Liver (tissue), 7 donors: ENCODE measurements at regions not wholly inside any gene's neighbourhood (a gene's known extent, or its start where the extent isn't known, plus 50 kb on each side); places are given as distances from the start of the nearest gene placed in this dataset.
A peak's percentile ranks its signal among the peaks of the same experiment; 100 is the strongest.

ENCODE experiments used
- DNase-seq: peaks from one replicate; pipeline ENCODE4 v3.0.0-alpha.2; 2017; ENCODE audit warnings: low spot score
- H3K27ac ChIP-seq, 2 donors: one replicate each; pipeline ENCODE4 v1.7.0; 2013; ENCODE audit warnings: inconsistent platforms in 2 of 2, low read length in 2 of 2, control low read depth in 1 of 2, low read depth in 1 of 2, mild to moderate bottlenecking in 1 of 2
- H3K27me3 ChIP-seq, 4 donors: one replicate each; pipeline versions ENCODE4 v1.6.1 to v1.7.0; 2013; ENCODE audit warnings: low read length in 3 of 4, inconsistent platforms in 1 of 4, mild to moderate bottlenecking in 1 of 4, moderate library complexity in 1 of 4; ENCODE audit not compliant: control insufficient read depth in 4 of 4, insufficient read depth in 4 of 4
- H3K36me3 ChIP-seq, 4 donors: one replicate each; pipeline versions ENCODE4 v1.6.1 to v1.7.0; 2013; ENCODE audit warnings: low read length in 3 of 4, mild to moderate bottlenecking in 3 of 4, low read depth in 1 of 4, moderate library complexity in 1 of 4; ENCODE audit not compliant: control insufficient read depth in 4 of 4, insufficient read depth in 3 of 4
- H3K4me1 ChIP-seq, 4 donors: one replicate each; pipeline versions ENCODE4 v1.6.1 to v1.7.0; 2013; ENCODE audit warnings: low read length in 3 of 4, mild to moderate bottlenecking in 3 of 4, moderate library complexity in 1 of 4; ENCODE audit not compliant: control insufficient read depth in 4 of 4, insufficient read depth in 4 of 4
- H3K4me3 ChIP-seq, 3 donors: one replicate each; pipeline versions ENCODE4 v1.6.1 to v1.7.0; 2013; ENCODE audit warnings: low read length in 3 of 3, control low read depth in 1 of 3, low read depth in 1 of 3, mild to moderate bottlenecking in 1 of 3
- H3K9ac ChIP-seq, 2 donors: one replicate each; pipeline ENCODE4 v1.7.0; 2013; ENCODE audit warnings: low read length in 2 of 2, mild to moderate bottlenecking in 2 of 2, moderate library complexity in 2 of 2, control low read depth in 1 of 2, low read depth in 1 of 2
- H3K9me3 ChIP-seq, 4 donors: one replicate each; pipeline versions ENCODE4 v1.6.1 to v1.7.0; 2013; ENCODE audit warnings: low read length in 3 of 4; ENCODE audit not compliant: control insufficient read depth in 4 of 4
- ATF3 ChIP-seq: IDR thresholded peaks from 2 replicates; pipeline ENCODE4 v1.6.1; 2016; ENCODE audit warnings: antibody characterized with exemption
- CTCF ChIP-seq: fragments of 150-350 bp; IDR thresholded peaks from 2 replicates; pipeline ENCODE4 v1.5.1; 2017; ENCODE audit warnings: improper control_type of control experiment, low read depth, low read length; ENCODE audit not compliant: missing input control
- EGR1 ChIP-seq, 2 donors: IDR thresholded peaks; 2 replicates each; pipeline ENCODE4 v1.6.1; 2016 to 2018; ENCODE audit warnings: antibody characterized with exemption in 2 of 2, low read depth in 2 of 2
- FOXA1 ChIP-seq: IDR thresholded peaks from 2 replicates; pipeline ENCODE4 v1.6.1; 2016; ENCODE audit warnings: antibody characterized with exemption
- FOXA2 ChIP-seq: IDR thresholded peaks from 2 replicates; pipeline ENCODE4 v1.6.1; 2016; ENCODE audit warnings: antibody characterized with exemption
- GABPA ChIP-seq, 2 donors: IDR thresholded peaks in 1 of 2; conservative IDR thresholded peaks in 1 of 2; 2 replicates each; pipeline ENCODE4 v1.6.1; 2016; ENCODE audit warnings: antibody characterized with exemption in 2 of 2, mild to moderate bottlenecking in 1 of 2, moderate library complexity in 1 of 2
- HNF4A ChIP-seq, 2 donors: conservative IDR thresholded peaks; 2 replicates each; pipeline ENCODE4 v1.6.1; 2016; ENCODE audit warnings: antibody characterized with exemption in 2 of 2, mild to moderate bottlenecking in 2 of 2
- HNF4G ChIP-seq: IDR thresholded peaks from 2 replicates; pipeline ENCODE4 v1.6.1; 2016; ENCODE audit warnings: antibody characterized with exemption
- JUND ChIP-seq, 2 donors: IDR thresholded peaks; 2 replicates each; pipeline ENCODE4 v1.6.1; 2016; ENCODE audit warnings: antibody characterized with exemption in 2 of 2
- MAX ChIP-seq: IDR thresholded peaks from 2 replicates; pipeline ENCODE4 v1.6.1; 2016; ENCODE audit warnings: antibody characterized with exemption
- NR2F2 ChIP-seq: IDR thresholded peaks from 2 replicates; pipeline ENCODE4 v1.6.1; 2016; ENCODE audit warnings: antibody characterized with exemption
- RAD21 ChIP-seq, 2 donors: IDR thresholded peaks; 2 replicates each; pipeline ENCODE4 v1.6.1; 2016; ENCODE audit warnings: antibody characterized with exemption in 2 of 2, mild to moderate bottlenecking in 2 of 2
- REST ChIP-seq: IDR thresholded peaks from 2 replicates; pipeline ENCODE4 v1.6.1; 2016; ENCODE audit warnings: antibody characterized with exemption, mild to moderate bottlenecking
- RXRA ChIP-seq, 2 donors: IDR thresholded peaks; 2 replicates each; pipeline ENCODE4 v1.6.1; 2017 to 2018; ENCODE audit warnings: antibody characterized with exemption in 2 of 2, mild to moderate bottlenecking in 1 of 2
- SP1 ChIP-seq: IDR thresholded peaks from 2 replicates; pipeline ENCODE4 v1.6.1; 2018; ENCODE audit warnings: antibody characterized with exemption, mild to moderate bottlenecking
- TAF1 ChIP-seq: conservative IDR thresholded peaks from 2 replicates; pipeline ENCODE4 v1.6.1; 2016; ENCODE audit warnings: antibody characterized with exemption, mild to moderate bottlenecking
- YY1 ChIP-seq: IDR thresholded peaks from 2 replicates; pipeline ENCODE4 v1.6.1; 2016; ENCODE audit warnings: antibody characterized with exemption, mild to moderate bottlenecking
- ZBTB33 ChIP-seq: IDR thresholded peaks from 2 replicates; pipeline ENCODE4 v1.6.1; 2016; ENCODE audit warnings: antibody characterized with exemption
- donor health status: healthy.
- donor health status: healthy.
- donor health status: healthy.
- donor health status: healthy.

GRCh38 chr9:74041588-74041987, 455.5 kb upstream of the RORB start:
- Histone ChIP-seq H3K27ac (no peak overlapping the region), H3K9me3 (no peaks in the 10 kb centered on the region), H3K4me1 (peaks cover 0 to 13% (median 4%) of the 10 kb centered on the region in 4 donors), H3K27me3 (no peaks in the 10 kb centered on the region), H3K9ac (no peak overlapping the region), H3K4me3 (no peak overlapping the region), H3K36me3 (no peaks in the 10 kb centered on the region)
- no peak for DNase-seq
- no peak for TF ChIP-seq FOXA1
- no peak for TF ChIP-seq CTCF
- no peak for TF ChIP-seq NR2F2
- peak; percentile 32 for TF ChIP-seq SP1
- TF ChIP-seq HNF4G, result no peak
- no peak for TF ChIP-seq MAX
- no peak for TF ChIP-seq REST
- TF ChIP-seq TAF1, result no peak
- no peak for TF ChIP-seq ATF3
- no peak for TF ChIP-seq GABPA (IDR thresholded peaks at IDR 0.05 in 1 of 2, conservative IDR thresholded peaks at IDR 0.05 in 1 of 2)
- TF ChIP-seq HNF4A (conservative IDR thresholded peaks at IDR 0.05), result peak; percentile 71 to 78
- no peak for TF ChIP-seq RAD21 (IDR thresholded peaks at IDR 0.05)
- TF ChIP-seq RXRA (IDR thresholded peaks at IDR 0.05), result peak in 1 of 2 donors; percentile 15
- no peak for TF ChIP-seq JUND (IDR thresholded peaks at IDR 0.05)
- no peak for TF ChIP-seq FOXA2
- no peak for TF ChIP-seq EGR1 (IDR thresholded peaks at IDR 0.05; ENCODE audit: low read depth in 2 of 2)
- no peak for TF ChIP-seq ZBTB33
- no peak for TF ChIP-seq YY1
